Hematopoietic multipotent progenitor cell treated with erythropoietin and hydrocortisone succinate and interleukin-3 and kit ligand, for 8 days (in vitro differentiated cells): ENCODE measurements at regions not wholly inside any gene's neighbourhood (a gene's known extent, or its start where the extent isn't known, plus 50 kb on each side); places are given as distances from the start of the nearest gene placed in this dataset.
A peak's percentile ranks its signal among the peaks of the same experiment; 100 is the strongest.
"Not testable (repeated sequence)": the region's sequence is repeated elsewhere in the genome, so short reads cannot be mapped to it uniquely, and the experiment has no call there.

Experiments
- DNase-seq: peaks from one replicate; pipeline ENCODE4 v3.0.0-alpha.2; 2015

DNA sequence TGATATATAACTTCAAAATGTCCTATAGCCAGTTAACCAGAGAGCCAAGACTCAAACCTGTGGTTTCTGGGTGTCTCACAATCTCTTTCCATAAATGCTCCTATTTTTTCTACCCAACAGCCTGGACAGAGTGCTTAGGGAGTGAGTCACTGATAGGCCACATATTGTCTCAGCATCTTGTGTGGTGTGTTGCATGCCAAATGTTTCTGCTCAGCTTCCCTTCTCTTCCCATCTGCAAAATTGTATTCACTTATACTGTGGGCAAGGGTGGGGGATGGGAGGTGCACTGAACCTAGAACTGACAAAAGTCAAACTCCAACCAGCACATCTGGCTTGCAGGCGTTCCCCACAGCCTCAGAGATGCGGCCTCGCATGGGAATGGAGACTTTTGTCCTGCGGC, 123.3 kb downstream of the KCNA5 start:
- DNase-seq: no peak

DNA sequence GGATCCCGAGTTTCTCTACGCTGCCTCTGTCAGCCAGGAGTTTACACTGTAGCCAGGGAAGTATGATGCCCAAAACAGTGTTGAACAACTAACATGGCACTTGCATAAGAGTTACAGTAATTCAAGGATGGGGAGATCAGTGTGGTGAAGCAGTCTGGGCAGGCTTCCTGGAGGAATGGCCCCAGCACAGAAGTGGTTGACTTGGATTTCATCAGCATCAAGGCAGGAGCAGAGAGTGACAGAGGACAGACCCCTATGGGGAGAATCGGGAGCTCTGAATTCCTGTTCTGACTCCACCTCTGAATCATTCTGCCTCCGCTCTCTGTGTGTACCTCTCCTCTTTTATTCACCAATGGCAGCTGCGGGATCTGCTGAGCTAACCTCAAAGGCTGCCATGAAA, 124.5 kb downstream of the KCNA5 start:
- no peak for DNase-seq

DNA sequence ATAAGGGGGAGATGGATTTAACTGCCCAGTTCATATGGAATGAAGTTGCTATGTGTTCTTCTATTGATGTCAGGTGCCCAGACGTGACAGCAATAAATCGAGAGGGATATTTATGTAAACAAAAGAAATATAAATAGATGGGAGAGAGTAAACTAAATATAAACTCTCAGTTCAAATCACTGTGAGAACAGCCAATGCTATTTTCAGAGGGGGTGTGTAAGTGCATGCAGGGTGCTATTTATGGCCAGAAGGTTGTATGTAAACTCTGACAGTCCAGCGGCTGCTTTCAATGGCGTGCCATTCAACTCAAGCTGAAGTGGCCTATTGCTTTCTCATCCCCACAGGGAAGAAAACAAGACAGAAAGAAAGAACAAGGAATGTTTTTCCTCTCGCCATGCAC, 127.2 kb downstream of the KCNA5 start:
- DNase-seq: no peak

DNA sequence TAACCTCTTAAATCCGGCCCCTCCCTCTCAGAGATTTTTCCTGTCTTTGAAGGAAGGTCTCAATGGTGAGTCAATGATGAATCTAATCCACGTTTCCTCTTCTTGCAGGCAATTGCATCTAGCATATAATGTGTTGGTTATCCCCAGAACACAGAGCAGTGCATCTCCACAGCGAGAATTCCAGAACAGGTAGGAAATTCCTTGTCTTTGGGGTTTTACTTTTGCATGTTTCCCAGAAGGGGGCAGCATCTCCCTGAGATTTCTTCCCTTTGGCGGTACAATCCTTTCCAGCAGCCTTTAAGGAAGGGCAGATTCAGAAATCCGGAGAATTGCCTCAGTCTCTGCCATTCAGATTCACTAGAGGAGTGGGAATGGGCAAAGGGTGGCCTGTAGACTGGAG, 128.0 kb downstream of the KCNA5 start:
- peak; percentile 44 for DNase-seq

DNA sequence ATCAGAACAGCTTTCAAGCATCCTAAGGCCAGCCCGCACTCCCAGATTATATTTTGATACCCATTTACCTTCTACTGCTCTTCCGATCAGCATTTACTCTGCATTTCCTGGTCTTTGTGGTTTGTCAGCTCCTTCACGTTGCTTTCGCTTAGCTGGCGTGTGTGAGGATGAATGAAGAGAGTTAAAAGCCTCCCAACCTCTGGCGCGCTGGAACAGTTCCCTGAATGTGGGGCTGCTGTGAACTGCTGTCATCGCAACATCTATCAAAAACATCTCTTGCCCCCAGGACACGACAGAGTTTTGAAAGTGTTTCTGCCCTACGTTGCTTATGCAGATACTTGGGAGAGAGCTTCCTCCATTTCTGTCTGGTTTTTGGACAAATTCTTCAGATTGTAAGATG, 129.2 kb downstream of the KCNA5 start:
- no peak for DNase-seq

DNA sequence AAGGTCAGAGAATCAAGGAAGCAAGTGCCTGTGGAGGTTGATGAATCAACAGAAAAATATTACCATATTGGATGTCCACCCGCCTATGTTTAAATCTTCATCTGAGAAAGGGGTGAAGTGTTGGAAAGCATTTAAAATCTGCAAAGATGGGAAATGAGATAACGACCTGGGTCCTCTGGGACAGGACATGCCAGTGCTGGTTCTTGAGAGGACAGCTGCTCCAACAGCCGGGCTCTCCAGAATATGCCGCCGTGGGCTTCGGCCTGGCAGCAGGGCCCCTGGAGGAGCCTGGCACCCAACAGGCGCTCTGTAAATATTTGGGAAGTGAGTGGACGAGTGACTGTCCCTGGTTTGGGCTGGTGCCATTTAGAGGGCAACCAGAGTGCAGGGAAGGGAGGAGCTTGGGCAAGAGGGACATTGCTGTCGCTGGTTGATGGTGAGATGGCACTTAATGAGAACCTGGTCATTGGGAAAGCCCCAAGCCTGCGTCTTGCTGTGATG, 129.9 kb downstream of the KCNA5 start:
- DNase-seq: no peak

DNA sequence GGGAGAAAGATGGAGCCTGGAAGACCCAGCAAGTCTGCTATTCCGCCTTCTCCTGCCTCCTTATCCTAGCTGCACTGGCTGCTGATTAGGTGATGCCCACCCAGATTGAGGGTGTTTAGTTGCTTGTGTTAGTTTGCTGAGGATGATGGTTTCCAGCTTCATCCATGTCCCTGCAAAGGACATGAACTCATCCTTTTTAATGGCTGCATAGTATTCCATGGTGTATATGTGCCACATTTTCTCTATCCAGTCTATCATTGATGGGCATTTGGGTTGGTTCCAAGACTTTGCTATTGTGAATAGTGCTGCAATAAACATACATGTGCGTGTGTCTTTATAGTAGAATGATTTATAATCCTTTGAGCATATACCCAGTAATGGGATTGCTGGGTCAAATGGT, 131.7 kb downstream of the KCNA5 start:
- DNase-seq: not testable (repeated sequence)

DNA sequence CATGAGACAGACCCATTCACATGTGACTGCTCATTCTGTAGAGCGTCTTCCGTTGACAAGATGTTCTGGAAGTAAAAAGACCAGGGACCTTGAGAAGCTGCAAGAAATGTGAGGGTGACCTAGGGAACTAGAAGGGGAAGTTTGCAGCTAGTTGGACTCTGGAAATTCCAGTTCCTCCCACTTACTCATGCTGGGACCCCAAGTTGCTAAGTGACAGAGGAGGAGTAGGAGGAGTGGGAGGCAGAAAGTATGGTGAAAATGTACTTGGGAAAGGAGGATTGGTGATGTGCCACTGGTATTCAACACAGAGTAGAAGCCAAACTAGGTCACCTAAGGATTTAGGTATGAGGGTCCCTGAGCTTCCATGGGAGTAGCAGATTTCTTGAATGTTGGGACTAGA, 132.4 kb downstream of the KCNA5 start:
- no peak for DNase-seq

DNA sequence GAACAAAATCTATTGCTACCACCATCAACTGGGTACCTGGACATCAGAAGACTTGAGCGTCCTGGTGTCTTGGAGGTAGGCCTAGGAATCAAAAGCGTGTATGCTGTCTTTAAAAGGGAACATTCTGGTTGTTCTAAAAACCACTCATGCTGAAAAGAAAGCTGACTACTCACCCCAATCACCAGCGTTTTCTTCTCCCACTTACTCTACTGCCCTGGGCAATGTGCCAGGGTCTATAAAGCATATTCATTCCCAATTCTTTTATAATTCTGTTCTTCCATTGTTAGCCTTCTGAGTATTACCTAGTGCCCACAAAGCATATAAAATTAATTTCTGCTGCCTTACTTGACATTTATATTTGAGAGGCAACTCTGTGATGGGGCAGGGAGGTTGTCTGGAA, 133.4 kb downstream of the KCNA5 start:
- DNase-seq: no peak

DNA sequence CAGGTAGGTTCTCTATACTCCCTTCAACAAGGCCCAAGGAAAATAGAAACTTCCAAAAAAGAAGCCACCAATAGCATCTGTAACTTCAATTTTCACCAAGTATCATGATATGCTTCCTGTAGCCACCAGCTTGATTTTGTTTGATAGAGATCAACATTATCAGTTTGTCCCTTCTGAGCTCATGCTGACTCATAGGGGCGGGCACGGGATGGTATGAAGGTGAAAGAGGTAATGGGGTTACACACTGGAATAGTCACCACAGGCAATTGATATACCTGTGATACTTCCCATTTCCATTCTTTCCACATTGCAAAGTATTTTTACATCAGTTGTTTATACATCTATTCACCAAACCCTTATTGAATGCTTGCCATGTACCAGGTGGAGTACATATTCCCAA, 134.1 kb downstream of the KCNA5 start:
- DNase-seq: no peak

DNA sequence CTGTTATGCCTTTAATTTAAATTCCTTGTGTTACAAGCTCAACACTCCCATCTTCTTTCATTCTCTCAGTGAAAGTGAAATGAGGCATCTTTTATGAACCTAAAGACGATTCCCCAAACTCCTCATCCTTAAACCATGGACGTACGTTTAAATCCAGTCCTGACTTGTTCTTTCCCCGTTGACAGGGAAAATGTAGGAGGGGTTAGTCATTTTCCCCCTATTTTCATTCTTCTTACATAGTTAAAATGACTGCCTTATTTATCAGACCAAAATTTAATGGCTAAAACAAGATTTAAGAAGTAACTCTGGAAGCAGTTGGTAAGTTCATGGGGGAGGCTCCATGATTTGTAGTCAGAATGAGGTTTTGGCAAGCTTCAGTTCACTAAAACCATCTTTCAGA, 134.9 kb downstream of the KCNA5 start:
- DNase-seq: no peak

DNA sequence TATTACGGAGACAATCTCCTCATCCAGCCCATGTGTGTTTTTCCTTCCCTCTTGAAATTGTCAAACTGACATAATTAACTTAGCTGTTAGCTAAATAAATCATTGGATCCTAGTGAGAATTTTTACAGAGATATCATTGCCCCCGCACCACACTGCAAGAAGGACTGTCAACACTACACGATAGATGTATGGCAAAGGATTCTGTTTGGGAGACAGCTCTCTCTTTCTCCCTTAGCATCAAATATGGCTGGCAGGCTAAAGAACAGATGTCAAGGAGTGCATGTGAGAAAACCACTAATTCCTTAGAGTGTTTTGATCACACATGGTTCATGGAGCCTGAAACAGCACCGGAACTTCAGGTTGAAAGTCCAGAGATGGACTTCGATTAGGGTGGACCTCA, 136.8 kb downstream of the KCNA5 start:
- no peak for DNase-seq

DNA sequence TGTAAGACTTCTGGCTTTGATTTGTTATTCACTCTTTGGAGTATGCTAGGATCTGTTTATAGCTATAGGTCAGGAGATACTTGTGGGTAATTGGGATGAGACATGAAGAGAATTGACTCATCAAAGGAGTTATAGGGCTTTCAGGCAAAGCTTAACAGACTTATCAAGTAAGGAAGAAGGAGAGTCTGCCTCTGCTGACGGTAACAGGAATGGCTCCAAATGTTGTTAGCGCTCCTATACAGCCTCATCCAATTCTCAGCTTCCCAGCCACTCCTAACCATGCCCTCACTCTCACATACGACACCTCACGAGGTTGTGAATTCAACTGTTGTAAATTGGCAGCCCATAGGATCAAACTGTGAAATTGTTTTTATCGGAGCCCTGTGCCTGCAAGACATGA, 140.5 kb downstream of the KCNA5 start:
- no peak for DNase-seq

DNA sequence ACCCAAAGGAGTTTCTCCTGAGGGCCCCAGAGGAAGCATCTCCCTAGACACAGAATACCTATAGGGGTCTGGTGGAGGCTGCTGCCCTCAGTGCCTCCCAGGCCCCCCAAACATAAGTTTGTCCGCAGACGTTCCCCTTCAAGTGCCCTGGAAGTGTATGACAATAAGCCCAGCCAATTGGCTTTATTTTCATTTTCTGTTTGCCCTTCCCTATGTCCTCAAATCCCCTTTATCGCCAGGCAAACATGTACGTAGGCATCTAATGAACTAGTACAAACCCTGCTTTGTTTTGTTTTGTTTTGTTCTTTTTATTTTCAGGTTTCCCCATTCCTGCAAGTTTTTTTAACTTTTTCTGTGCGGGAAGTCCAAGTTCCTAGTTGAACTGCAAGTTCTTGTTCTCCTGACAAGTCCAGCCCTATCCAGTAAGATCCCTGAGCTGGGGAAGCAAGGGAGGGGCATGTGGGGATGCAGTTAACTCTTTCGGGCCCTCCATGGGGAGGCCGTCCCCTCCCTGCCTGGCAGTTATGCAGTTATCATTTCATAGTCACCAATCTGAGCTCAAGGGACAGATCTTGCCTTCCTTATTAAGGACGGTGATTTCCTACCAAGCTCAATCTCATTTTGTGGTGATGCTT, 141.9 kb downstream of the KCNA5 start:
- no peak for DNase-seq

DNA sequence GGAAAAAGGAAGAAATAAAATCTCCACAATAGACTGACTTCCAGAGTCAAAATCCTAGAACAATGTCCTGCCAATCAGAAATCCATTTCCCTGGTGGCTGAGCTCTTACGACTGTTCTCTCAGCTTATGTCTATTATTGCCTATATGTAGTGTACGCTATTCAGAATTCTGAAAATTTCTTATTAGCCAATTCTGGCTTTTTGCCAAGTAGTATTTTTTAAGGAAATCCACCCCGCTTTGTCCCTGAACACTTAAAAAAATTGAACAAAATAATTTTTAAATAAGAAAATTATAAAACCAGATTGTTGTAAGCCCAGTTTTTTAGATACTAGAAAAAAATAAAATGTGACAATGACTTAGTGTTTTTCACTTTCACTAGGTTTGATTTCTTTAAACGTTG, 143.0 kb downstream of the KCNA5 start:
- no peak for DNase-seq

DNA sequence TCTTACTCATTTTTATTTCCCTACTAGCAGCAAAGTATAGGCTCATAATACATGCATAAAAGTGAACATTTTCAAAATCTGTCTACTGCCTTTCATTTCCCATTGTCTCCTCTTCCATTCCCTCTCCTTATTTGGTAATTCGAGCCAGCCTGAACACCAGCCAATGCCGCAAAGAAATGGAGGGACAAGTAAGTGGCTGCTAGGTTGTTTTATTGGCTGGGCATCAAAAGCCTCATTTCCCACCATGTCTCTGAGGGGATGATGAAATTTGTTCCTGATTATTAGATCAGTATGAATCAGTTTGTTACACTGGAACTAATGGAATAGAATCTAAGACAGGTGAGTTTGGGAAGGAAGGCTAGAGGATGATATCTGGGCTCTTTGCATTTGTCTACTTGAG, 143.5 kb downstream of the KCNA5 start:
- no peak for DNase-seq

DNA sequence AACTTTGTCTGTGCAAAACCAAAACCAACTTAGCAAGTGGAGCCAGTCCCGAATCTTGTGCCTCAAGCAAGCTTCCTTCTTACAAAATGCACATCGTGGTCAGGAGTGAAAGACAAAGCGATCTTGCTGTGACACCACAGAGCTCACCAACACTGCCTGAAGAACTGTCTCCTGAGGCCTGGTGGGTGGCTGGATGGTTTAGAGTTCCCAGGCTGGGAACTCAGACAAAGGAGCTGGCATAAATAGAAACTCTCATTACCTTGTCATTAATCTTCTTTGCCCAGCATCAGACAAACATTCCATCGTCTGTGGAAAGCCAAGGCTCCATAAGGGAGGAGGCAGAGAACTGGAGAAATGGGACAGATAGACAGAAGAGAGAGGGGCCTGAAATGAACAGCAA, 144.8 kb downstream of the KCNA5 start:
- no peak for DNase-seq

DNA sequence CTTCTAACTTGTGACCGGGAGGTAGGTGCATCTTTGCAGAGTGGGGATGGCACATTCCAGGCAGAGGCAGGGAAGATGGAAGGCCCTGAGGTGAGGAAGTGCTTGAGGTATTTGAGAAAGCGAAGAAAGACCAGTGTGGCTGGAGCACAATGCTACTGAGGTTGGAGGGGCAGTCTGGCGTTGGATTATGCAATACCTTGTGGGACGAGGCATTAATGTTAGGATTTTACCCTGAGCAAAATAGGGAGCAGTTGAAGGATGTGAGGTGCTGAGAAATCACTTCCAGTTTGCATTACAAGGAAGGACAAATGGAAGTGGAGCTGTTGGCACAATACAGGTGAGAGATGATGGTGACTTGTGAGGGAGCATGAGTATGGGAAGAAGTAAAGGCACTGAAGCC, 145.5 kb downstream of the KCNA5 start:
- no peak for DNase-seq

DNA sequence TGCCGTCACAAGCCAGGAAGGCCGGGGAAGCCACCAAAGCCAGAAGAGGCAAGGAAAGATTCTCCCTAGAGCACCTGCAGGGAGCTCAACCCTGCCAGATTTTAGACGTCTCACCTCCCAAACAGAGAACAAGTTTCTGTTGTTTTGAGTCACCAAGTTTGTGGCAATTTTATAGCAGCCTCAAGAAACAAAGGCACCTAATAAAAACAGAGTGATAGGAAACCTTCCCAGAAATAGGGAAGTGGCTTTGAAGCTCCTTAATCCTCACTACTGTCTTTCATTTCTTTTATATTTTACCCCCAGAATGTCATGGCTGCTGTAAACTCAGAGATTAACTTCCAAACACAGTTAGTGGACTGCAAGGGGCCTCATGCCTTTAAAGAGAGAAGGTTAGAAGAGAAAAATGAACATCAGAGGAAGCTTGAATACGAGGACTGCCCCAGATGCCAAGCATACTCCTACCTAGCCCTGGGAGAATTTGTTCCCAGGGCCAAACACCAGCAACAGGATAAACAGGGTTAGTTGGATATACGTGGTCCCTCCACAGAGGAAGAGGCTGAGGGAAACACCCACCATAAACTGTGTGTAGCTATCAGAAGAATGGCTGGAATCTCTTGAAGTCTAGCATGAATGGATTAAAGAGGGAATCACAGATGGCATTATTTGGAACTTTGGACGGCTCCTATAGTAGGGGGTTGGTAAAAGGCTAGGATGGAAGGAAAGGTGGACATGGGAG, 148.3 kb downstream of the KCNA5 start:
- DNase-seq: no peak

DNA sequence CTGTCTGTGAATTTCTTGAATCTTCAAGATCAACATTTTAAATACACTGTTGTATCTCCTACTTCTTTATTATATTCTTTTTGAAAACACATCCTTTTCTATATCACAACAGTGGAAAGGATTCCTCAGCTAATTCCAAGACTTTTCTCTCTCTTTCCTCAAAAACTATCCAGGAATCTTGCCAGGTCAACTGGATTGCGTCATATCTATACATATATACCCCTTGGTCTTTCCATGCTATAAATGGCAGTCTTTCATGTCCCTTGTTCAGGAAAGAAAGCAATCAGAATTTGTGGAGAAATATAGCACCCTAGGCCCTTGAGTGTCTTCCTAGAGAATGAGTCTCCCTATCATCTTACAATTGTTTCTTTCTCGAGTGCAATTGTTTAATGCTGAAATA, 149.0 kb downstream of the KCNA5 start:
- no peak for DNase-seq

DNA sequence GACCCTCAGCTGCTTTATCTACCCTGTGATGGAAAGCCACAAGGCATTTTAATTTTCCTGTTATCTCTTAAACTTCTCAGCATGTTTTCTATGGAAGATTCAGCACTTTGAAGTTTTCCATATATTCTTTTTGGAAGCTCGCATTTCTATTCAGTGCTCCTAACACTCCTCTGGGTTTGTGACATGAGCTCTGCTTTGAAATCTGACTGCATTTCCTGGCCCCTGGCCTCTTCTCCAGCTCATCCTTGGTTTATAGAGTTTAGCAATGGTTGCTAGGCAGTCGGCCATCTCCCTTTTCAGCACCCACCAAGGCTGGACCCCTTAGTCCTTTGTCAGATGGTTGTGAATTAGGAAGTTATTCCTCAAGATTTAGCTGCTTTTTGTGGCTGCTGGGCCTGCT, 150.6 kb downstream of the KCNA5 start:
- DNase-seq: no peak

DNA sequence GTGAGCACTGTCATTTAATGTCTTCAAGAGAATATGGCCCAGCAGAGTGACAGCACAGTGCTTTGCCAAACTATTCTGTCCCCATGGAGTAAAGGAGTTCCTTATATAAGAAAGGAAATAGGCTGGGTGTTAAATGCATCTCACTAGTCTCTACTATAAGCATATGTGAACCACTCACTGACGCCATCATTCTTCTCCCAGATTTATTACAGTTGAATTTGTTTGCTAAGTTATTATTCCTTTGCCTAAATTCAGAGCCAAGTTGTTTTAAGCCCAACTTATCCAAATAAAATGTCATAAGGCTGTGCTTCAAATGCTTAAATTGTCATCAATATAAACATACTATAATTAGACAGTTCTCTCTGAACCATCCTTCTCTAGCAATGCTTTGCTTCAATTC, 151.6 kb downstream of the KCNA5 start:
- DNase-seq: no peak

DNA sequence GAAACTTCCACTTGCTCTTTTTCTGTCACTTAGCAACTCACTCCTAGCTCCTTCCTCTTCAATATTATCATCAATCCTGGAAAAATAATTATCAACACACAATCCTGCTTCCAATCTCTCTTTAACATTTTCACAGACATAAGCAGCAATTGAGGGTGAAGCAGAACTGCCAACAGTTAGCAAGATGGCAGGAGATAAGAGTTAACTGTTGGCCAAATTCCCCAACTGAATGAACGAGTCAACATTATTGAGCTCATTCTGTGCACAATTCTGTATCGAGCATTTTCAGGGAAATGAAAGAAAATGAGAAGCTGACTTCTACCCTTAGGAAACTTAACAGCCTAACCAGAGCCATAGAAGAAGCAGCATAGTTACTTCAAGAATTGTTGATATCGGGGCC, 152.0 kb downstream of the KCNA5 start:
- peak; percentile 29 for DNase-seq

DNA sequence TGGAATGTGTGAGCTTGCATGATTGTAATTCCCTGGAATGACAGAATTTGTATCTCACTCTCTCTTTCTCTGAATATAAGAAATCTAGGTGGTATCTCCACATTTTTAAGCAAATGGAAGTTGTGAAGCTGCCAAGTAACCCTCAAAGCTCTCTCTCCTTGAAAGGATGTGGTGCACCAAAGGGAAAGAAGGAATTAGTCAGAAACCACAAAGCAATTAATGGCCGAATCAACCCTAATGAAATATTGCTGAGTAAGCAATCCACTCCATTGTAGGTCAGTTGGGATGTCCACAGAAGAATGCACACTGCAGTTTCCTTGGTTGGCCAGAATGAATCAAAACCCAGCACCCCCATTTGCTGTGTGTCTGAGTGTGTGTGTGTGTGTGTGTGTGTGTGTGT, 153.5 kb downstream of the KCNA5 start:
- DNase-seq: no peak

DNA sequence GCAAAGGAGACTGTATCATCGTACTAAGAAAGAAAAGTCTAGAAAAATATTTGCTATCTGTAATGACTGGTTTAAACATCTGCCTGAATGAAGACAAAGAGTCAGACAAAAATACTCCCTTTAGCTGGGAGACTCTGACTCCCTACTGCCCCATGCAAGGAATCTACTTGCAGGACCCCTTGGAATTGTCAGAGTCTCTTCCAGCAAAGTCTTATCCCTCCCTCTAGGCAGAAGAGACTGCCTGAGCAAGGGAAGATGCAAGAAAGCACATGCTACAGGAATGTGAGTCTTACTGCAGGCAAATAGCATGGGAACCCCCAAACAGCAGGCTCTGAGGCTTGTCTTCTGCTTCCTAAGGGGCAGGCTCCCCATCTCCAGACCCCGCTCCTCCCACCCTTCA, 154.0 kb downstream of the KCNA5 start:
- DNase-seq: no peak
